ENCODE measurements at regions not wholly inside any gene's neighbourhood (a gene's known extent, or its start where the extent isn't known, plus 50 kb on each side); places are given as distances from the start of the nearest gene placed in this dataset.

DNA sequence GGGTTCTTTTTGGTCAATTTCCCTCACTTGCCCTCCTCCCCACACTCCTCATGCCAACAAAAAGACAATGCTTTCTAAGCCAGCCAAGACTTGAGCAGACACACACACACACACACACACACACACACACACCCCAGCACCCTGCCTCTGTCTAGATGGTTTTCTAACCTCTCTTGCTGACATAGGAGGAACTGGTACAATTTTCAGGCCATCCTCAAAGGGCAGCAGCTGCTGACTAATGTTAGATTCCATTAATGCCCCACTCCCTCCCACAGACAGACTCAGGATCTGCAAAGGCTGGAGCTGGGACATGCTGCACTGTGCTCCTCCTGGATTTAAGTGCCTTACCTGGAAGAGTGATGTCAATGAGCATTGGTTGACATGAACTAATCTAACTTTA is 438.4 kb downstream of the OCA2 start:
- TF ChIP-seq POLR2A (IDR thresholded peaks at IDR 0.05) = no peak
- TF ChIP-seq, protein P1, sequence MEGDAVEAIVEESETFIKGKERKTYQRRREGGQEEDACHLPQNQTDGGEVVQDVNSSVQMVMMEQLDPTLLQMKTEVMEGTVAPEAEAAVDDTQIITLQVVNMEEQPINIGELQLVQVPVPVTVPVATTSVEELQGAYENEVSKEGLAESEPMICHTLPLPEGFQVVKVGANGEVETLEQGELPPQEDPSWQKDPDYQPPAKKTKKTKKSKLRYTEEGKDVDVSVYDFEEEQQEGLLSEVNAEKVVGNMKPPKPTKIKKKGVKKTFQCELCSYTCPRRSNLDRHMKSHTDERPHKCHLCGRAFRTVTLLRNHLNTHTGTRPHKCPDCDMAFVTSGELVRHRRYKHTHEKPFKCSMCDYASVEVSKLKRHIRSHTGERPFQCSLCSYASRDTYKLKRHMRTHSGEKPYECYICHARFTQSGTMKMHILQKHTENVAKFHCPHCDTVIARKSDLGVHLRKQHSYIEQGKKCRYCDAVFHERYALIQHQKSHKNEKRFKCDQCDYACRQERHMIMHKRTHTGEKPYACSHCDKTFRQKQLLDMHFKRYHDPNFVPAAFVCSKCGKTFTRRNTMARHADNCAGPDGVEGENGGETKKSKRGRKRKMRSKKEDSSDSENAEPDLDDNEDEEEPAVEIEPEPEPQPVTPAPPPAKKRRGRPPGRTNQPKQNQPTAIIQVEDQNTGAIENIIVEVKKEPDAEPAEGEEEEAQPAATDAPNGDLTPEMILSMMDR (IDR thresholded peaks at IDR 0.05) = no peak
